ENCODE measurements at regions not wholly inside any gene's neighbourhood (a gene's known extent, or its start where the extent isn't known, plus 50 kb on each side); places are given as distances from the start of the nearest gene placed in this dataset.

DNA sequence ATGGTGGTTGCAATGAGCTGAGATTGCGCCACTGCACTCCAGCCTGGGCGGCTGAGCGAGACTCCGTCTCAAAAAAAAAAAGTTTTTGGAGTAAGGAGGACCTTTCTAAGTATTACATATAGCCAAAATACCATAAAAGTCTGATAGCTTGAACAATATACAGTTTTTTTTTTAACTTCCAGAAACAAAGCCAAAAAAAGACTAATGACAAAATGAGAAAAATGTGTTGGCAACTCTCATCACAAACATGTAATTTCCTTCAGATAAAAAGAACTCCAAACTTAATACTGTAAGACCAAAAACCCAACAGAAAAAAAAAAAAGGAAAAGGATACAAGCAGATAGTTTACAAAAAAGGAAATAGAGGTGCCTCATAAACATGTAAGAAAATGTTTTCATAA lies 68.2 kb upstream of the MED4 start:
- POLR2A ChIA-PET: no interaction called here
- no peaks in the 10 kb centered on the region for H3K36me3 ChIP-seq (replicated peaks in 1 of 2; ENCODE audit: control insufficient read depth in 1 of 2, insufficient read depth in 2 of 2, low read length in 2 of 2)
- 90% methylated on average over 4 of the region's 4 CpGs for WGBS (ENCODE audit: low lambda C conversion rate)
- H3K27ac ChIP-seq (ENCODE audit: extremely low read length, insufficient read depth, low read length): no peak overlapping the region
- in situ Hi-C loops (cut with HindIII; ENCODE audit: extremely low pct_ligation_motif_present, low pct_unique_long_range_greater_than_20kb) (no loop called here), intact Hi-C loops (cut with micrococcal nuclease; ENCODE audit: unreplicated experiment) (no loop called here)
- H2AFZ ChIP-seq (ENCODE audit: low read length): no peak overlapping the region
- no peaks in the 10 kb centered on the region for H4K20me1 ChIP-seq (ENCODE audit: insufficient read depth, low read length)
- H3K4me3 ChIP-seq (replicated peaks in 1 of 3; ENCODE audit: insufficient read depth in 1 of 3, low read depth in 2 of 3, low read length in 3 of 3): no peak overlapping the region
- TF ChIP-seq BHLHE40 (IDR thresholded peaks at IDR 0.05; ENCODE audit: low read length): no peak
- TF ChIP-seq, protein P1, sequence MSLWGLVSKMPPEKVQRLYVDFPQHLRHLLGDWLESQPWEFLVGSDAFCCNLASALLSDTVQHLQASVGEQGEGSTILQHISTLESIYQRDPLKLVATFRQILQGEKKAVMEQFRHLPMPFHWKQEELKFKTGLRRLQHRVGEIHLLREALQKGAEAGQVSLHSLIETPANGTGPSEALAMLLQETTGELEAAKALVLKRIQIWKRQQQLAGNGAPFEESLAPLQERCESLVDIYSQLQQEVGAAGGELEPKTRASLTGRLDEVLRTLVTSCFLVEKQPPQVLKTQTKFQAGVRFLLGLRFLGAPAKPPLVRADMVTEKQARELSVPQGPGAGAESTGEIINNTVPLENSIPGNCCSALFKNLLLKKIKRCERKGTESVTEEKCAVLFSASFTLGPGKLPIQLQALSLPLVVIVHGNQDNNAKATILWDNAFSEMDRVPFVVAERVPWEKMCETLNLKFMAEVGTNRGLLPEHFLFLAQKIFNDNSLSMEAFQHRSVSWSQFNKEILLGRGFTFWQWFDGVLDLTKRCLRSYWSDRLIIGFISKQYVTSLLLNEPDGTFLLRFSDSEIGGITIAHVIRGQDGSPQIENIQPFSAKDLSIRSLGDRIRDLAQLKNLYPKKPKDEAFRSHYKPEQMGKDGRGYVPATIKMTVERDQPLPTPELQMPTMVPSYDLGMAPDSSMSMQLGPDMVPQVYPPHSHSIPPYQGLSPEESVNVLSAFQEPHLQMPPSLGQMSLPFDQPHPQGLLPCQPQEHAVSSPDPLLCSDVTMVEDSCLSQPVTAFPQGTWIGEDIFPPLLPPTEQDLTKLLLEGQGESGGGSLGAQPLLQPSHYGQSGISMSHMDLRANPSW (CRISPR knock-in tag; IDR thresholded peaks at IDR 0.05; ENCODE audit: borderline replicate concordance): no peak
- TF ChIP-seq STAT5B (CRISPR knock-in tag; IDR thresholded peaks at IDR 0.05): no peak
- no peak for TF ChIP-seq SUZ12 (IDR thresholded peaks at IDR 0.05; ENCODE audit: low read depth, low read length)
- TF ChIP-seq ZFP82 (CRISPR knock-in tag; IDR thresholded peaks at IDR 0.05; ENCODE audit: borderline replicate concordance): no peak
- TF ChIP-seq, protein P2, sequence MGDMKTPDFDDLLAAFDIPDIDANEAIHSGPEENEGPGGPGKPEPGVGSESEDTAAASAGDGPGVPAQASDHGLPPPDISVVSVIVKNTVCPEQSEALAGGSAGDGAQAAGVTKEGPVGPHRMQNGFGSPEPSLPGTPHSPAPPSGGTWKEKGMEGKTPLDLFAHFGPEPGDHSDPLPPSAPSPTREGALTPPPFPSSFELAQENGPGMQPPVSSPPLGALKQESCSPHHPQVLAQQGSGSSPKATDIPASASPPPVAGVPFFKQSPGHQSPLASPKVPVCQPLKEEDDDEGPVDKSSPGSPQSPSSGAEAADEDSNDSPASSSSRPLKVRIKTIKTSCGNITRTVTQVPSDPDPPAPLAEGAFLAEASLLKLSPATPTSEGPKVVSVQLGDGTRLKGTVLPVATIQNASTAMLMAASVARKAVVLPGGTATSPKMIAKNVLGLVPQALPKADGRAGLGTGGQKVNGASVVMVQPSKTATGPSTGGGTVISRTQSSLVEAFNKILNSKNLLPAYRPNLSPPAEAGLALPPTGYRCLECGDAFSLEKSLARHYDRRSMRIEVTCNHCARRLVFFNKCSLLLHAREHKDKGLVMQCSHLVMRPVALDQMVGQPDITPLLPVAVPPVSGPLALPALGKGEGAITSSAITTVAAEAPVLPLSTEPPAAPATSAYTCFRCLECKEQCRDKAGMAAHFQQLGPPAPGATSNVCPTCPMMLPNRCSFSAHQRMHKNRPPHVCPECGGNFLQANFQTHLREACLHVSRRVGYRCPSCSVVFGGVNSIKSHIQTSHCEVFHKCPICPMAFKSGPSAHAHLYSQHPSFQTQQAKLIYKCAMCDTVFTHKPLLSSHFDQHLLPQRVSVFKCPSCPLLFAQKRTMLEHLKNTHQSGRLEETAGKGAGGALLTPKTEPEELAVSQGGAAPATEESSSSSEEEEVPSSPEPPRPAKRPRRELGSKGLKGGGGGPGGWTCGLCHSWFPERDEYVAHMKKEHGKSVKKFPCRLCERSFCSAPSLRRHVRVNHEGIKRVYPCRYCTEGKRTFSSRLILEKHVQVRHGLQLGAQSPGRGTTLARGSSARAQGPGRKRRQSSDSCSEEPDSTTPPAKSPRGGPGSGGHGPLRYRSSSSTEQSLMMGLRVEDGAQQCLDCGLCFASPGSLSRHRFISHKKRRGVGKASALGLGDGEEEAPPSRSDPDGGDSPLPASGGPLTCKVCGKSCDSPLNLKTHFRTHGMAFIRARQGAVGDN (CRISPR knock-in tag; IDR thresholded peaks at IDR 0.05): no peak
- TF ChIP-seq ZKSCAN8 (CRISPR knock-in tag; IDR thresholded peaks at IDR 0.05; ENCODE audit: borderline replicate concordance): no peak
- TF ChIP-seq CCAR2 (optimal IDR thresholded peaks at IDR 0.05; ENCODE audit: low read depth, low read length): no peak
- no peak for TF ChIP-seq ZNF775 (CRISPR knock-in tag; IDR thresholded peaks at IDR 0.05; ENCODE audit: borderline replicate concordance)
- no peak for TF ChIP-seq U2AF2 (IDR thresholded peaks at IDR 0.05; ENCODE audit: low read depth, low read length)
- TF ChIP-seq KLF16 (CRISPR knock-in tag; IDR thresholded peaks at IDR 0.05): no peak
- no peaks in the 10 kb centered on the region for H3K79me2 ChIP-seq (ENCODE audit: insufficient read depth, low read length)
- no peak overlapping the region for H3K9ac ChIP-seq (ENCODE audit: insufficient read depth, low read depth, low read length)
- ATAC-seq (no peak), FAIRE-seq (no peak), DNase-seq (ENCODE audit: low spot score) (no peak)
- H3K27me3 ChIP-seq (ENCODE audit: control insufficient read depth in 1 of 2, insufficient read depth in 2 of 2, low read length in 2 of 2): no peaks in the 10 kb centered on the region
- no peaks in the 10 kb centered on the region for H3K9me3 ChIP-seq (ENCODE audit: low read length)
- 0 out of 2 replicates have a peak, but pooled peaks cover 11% of the 10 kb centered on the region for H3K4me1 ChIP-seq (ENCODE audit: insufficient read depth, low read length)
- H3K4me2 ChIP-seq (ENCODE audit: low read depth, low read length): no peak overlapping the region
- no TSS peak for BruUV-seq (replicated peaks)
- CTCF ChIA-PET (ENCODE audit: low intra/inter-chr PET ratio, low total read pairs): no interaction called here

Data from HepG2 (cell line).